ENCODE measurements at regions not wholly inside any gene's neighbourhood (a gene's known extent, or its start where the extent isn't known, plus 50 kb on each side); places are given as distances from the start of the nearest gene placed in this dataset.
"Not testable (repeated sequence)": the region's sequence is repeated elsewhere in the genome, so short reads cannot be mapped to it uniquely, and the experiment has no call there.

DNA sequence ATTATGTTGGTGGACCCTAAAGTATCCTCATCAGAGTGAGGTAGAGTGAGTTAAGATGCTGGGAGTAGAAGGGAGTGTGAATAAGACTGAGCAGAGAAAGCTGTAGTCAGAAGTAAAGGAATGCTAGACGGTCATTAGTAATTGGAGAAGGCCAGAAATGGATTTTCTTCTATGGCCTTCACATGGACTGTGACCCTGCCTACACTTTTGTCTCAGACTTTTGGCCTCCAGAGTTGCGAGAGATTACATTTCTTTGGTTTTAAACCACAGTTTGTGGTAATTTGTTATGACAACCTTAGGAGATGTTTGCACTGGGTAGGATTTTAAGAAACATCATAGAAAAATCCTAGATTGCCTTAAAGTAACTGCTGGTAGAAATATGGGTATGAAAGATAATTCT is 1267.7 kb upstream of the TMEFF2 start:
- DNase-seq, result no peak
- Histone ChIP-seq H3K27me3 (no peaks in the 10 kb centered on the region), H3K27ac (no peak overlapping the region), H3K4me3 (replicated peaks in 1 of 3) (no peak overlapping the region), H3K36me3 (no peaks in the 10 kb centered on the region), H3K4me1 (no peaks in the 10 kb centered on the region), H3K9me3 (no peaks in the 10 kb centered on the region)
- TF ChIP-seq POLR2A (IDR thresholded peaks at IDR 0.05), result no peak
- TF ChIP-seq, protein P1, sequence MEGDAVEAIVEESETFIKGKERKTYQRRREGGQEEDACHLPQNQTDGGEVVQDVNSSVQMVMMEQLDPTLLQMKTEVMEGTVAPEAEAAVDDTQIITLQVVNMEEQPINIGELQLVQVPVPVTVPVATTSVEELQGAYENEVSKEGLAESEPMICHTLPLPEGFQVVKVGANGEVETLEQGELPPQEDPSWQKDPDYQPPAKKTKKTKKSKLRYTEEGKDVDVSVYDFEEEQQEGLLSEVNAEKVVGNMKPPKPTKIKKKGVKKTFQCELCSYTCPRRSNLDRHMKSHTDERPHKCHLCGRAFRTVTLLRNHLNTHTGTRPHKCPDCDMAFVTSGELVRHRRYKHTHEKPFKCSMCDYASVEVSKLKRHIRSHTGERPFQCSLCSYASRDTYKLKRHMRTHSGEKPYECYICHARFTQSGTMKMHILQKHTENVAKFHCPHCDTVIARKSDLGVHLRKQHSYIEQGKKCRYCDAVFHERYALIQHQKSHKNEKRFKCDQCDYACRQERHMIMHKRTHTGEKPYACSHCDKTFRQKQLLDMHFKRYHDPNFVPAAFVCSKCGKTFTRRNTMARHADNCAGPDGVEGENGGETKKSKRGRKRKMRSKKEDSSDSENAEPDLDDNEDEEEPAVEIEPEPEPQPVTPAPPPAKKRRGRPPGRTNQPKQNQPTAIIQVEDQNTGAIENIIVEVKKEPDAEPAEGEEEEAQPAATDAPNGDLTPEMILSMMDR (IDR thresholded peaks at IDR 0.05), result no peak
- intact Hi-C loops (cut with DNase I), result no loop called here
- WGBS, 2 donors, result 77 to 79% methylated on average over 2 of the region's 2 CpGs

DNA sequence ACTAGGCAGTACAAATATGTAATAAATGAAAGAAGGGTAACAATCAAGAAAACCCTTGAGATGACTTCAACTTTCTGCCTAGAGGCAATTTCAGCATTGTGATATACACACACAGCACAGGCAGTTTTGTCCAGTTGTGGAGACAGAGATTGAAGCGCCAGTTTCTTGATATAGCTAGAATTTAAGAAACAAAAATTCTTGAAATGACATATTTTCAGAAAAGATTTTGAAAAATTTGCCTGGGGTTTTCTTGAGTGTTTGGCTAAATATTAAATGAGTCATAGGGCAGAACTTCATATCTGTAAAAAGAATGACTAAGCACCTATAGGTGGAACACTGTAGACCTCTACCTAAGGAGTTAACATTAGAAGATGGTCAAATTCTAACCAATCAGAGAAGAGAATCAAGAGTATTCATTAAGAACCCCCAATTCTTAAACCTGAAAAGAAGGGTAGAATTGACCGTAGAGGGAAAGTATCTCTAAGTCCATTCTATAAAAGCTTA is 1266.8 kb upstream of the TMEFF2 start:
- H3K9me3 ChIP-seq, result no peaks in the 10 kb centered on the region
- H3K27ac ChIP-seq, result no peak overlapping the region
- H3K4me1 ChIP-seq, result no peaks in the 10 kb centered on the region
- WGBS, 2 donors, result 90 to 95% methylated on average over 2 of the region's 2 CpGs
- intact Hi-C loops (cut with DNase I), result no loop called here
- TF ChIP-seq, protein P1 (IDR thresholded peaks at IDR 0.05), result no peak
- no peak for TF ChIP-seq POLR2A (IDR thresholded peaks at IDR 0.05)
- no peaks in the 10 kb centered on the region for H3K27me3 ChIP-seq
- DNase-seq, result no peak
- no peaks in the 10 kb centered on the region for H3K36me3 ChIP-seq
- no peak overlapping the region for H3K4me3 ChIP-seq (replicated peaks in 1 of 3)

DNA sequence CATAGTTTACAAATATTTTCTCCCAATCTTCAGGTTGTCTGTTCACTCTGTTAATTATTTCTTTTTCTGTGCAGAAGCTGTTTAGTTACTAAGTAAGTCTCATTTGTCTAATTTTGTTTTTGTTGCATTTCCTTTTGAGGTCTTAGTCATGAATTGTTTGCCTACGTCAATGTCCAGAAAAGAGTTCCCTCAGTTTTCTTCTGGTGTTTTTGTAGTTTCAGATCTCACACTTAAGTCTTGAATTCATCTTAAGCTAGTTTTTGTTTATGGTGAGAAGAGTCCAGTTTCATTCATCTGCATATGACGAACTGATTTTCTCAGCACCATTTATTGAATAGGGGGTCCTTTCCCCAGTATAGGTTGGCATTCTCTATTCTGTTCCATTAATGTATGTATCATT is 1252.2 kb upstream of the TMEFF2 start:
- intact Hi-C loops (cut with DNase I), result no loop called here
- TF ChIP-seq, protein P1 (IDR thresholded peaks at IDR 0.05), result no peak
- TF ChIP-seq POLR2A (IDR thresholded peaks at IDR 0.05), result no peak
- Histone ChIP-seq H3K36me3 (no peaks in the 10 kb centered on the region), H3K9me3 (no peaks in the 10 kb centered on the region), H3K4me3 (replicated peaks in 1 of 3) (no peak overlapping the region), H3K4me1 (no peaks in the 10 kb centered on the region), H3K27me3 (no peaks in the 10 kb centered on the region), H3K27ac (no peak overlapping the region)
- WGBS, 2 donors, result 87 to 91% methylated on average over 2 of the region's 2 CpGs
- DNase-seq, result no peak

DNA sequence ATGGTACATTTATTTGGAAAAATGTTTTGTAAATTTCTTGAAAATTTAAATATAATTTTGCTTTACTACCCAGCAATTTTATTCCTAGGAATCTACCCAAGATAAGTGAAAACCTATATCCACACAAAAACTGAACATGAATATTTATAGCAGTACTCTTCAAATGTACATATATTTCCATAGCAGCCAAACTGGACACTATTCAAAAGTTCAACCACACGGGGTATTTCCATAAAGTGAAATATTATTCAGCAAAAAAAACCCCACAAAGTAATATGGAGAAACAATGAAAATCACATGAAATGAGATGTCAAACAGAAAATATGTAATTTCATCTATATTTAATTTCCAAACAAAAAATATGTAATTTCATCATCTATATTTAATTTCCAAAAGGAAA is 1247.6 kb upstream of the TMEFF2 start:
- 70 to 88% methylated on average over 1 of the region's 1 CpG for WGBS, 2 donors
- H3K4me1 ChIP-seq, result no peaks in the 10 kb centered on the region
- no peaks in the 10 kb centered on the region for H3K36me3 ChIP-seq
- no peaks in the 10 kb centered on the region for H3K27me3 ChIP-seq
- intact Hi-C loops (cut with DNase I), result no loop called here
- H3K4me3 ChIP-seq (replicated peaks in 1 of 3), result no peak overlapping the region
- no peak for DNase-seq
- TF ChIP-seq POLR2A (IDR thresholded peaks at IDR 0.05), result no peak
- TF ChIP-seq, protein P1 (IDR thresholded peaks at IDR 0.05), result no peak
- H3K27ac ChIP-seq, result no peak overlapping the region
- no peaks in the 10 kb centered on the region for H3K9me3 ChIP-seq

DNA sequence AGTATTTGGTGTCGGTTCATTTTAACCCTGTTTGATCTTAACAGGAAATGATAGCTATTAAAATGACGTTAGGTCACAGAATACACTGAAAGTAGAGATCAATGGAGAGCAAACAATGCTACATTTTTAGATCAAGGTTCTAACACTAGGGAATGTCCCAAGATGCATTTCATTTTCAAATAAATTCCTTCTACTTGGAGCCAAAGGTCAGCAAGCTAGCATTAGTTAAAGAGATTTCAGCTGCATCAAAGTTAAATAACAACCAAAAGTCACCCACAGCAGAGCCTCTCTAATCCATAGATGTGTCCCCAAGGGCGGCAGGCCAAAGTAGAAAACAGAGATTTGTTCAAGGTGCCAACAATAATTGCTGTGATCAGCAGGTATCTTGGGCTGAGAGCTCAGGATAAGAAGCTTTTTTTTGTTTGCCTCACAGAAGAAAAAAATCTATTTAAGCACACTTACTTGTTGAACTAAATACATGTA is 1233.6 kb upstream of the TMEFF2 start:
- intact Hi-C loops (cut with DNase I), result no loop called here
- Histone ChIP-seq H3K4me3 (replicated peaks in 1 of 3) (no peak overlapping the region), H3K27ac (no peak overlapping the region), H3K27me3 (no peaks in the 10 kb centered on the region), H3K36me3 (no peaks in the 10 kb centered on the region), H3K9me3 (no peaks in the 10 kb centered on the region), H3K4me1 (no peaks in the 10 kb centered on the region)
- DNase-seq, result no peak
- TF ChIP-seq POLR2A (IDR thresholded peaks at IDR 0.05), result no peak
- TF ChIP-seq, protein P1 (IDR thresholded peaks at IDR 0.05), result no peak
- WGBS, 2 donors, result 58 to 61% methylated on average over 3 of the region's 3 CpGs

DNA sequence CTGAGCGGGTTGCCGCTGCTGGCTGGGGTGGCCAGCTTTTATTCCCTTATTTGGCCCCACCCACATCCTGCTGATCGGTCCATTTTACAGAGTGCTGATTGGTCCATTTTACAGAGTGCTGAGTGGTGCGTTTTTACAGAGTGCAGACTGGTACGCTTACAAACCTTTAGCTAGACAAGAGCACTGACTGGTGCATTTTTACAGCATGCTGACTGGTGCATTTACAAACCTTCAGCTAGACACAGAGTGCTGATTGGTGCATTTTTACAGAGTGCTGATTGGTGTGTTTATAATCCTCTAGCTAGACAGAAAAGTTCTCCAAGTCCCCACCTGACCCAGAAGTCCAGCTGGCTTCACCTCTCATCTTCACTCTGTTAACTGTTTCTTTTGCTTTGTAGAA is 1217.6 kb upstream of the TMEFF2 start:
- H3K27ac ChIP-seq; H3K36me3 ChIP-seq; H3K4me1 ChIP-seq; DNase-seq; H3K4me3 ChIP-seq (replicated peaks in 1 of 3); H3K27me3 ChIP-seq; H3K9me3 ChIP-seq; intact Hi-C loops (cut with DNase I): not testable (repeated sequence)
- 94 to 97% methylated on average over 5 of the region's 5 CpGs for WGBS, 2 donors
